DMS153 treated with DMSO at 0.1 percent for 48 hours (cell line): ENCODE measurements at regions not wholly inside any gene's neighbourhood (a gene's known extent, or its start where the extent isn't known, plus 50 kb on each side); places are given as distances from the start of the nearest gene placed in this dataset.
A peak's percentile ranks its signal among the peaks of the same experiment; 100 is the strongest.
"Not testable (repeated sequence)": the region's sequence is repeated elsewhere in the genome, so short reads cannot be mapped to it uniquely, and the experiment has no call there.

Experiments
- DNase-seq: peaks from one replicate; lab custom pipeline; 2025; ENCODE audit not compliant: unreplicated experiment; lab: John Stamatoyannopoulos, UW

- DNase-seq = no peak
Measured at GRCh38 chr6:26232306-26232939, 132.6 kb upstream of the BTN3A2 start.

- peak; percentile 87 for DNase-seq
Measured at GRCh38 chr6:26232940-26233648, 131.9 kb upstream of the BTN3A2 start.

GRCh38 chr6:26233649-26234420 is 131.2 kb upstream of the BTN3A2 start:
- peak; percentile 58 for DNase-seq

- DNase-seq = peak; percentile 72
Measured at GRCh38 chr6:26234421-26235301, 130.3 kb upstream of the BTN3A2 start.

GRCh38 chr6:26235302-26235670 is 129.7 kb upstream of the BTN3A2 start:
- no peak for DNase-seq

DNA sequence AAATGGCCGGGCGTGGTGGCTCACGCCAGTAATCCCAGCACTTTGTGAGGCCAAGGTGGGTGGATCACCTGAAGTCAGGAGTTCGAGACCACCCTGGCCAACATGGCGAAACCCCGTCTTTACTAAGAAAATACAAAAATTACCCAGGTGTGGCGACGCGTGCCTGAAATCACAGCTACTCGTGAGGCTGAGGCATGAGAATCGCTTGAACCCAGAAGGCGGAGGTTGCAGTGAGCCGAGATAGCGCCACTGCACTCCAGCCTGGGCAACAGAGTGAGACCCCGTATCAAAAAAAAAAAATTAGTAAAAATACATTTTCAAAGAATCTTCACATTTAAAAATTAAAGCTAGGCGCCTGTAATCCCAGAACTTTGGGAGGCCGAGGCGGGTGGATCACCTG is 125.6 kb upstream of the BTN3A2 start:
- not testable (repeated sequence) for DNase-seq

DNA sequence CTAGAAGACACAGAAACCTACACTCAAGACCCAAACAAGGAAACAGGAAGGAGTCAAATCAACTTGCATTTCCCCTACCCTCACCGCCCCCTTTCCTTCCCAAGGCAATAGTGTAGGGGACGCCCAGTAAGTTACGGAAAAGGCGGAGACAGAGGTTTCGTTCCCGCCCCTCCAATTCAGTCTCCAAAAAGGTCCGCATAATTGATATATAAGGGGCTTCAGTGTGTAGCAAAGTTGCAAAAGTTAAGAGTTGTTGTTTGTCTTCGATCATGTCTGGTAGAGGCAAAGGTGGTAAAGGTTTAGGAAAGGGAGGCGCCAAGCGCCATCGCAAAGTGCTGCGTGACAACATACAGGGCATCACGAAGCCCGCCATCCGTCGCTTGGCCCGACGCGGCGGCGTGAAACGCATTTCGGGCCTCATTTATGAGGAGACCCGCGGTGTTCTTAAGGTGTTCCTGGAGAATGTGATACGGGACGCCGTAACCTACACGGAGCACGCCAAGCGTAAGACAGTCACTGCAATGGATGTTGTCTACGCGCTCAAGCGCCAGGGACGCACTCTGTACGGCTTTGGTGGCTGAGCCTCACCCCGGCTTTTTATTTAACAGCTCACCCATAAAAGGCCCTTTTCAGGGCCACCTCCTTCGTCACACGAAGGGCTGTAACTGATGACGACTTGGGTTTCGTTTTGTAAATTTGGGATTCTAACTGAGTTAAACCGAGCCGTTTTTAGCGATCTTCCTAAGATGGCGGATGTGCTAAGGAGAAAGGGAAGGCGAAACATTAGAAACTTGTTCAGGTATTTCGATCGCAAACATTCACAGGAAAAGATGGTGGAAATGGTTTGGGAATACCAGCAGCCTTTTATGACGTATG is 124.6 kb upstream of the BTN3A2 start:
- no peak for DNase-seq

- no peak for DNase-seq
Measured at GRCh38 chr6:26241033-26241895, 123.7 kb upstream of the BTN3A2 start.

- DNase-seq = no peak
Measured at GRCh38 chr6:26243132-26243531, 121.9 kb upstream of the BTN3A2 start.

DNA sequence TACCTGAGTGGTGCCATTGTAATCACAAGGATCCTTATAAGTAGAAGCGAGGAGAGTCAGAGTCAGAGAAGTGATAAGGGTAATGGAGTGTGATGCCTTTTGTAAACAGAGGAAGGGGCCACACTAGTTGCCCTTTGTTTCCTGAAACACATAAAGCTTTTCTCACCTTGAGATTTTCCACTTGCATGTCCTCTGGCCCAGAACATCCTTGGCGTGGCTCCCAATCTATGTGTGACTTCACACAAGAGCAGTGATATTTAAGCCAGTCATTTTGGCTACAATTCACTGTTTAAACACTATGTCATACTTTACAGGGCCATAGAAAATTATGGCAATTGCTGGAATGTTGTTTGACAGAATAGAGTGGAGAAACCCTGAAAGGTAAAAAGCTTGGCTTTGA is 121.2 kb upstream of the BTN3A2 start:
- DNase-seq = no peak

- no peak for DNase-seq
Measured at GRCh38 chr6:26246058-26246457, 118.9 kb upstream of the BTN3A2 start.

- DNase-seq = no peak
Measured at GRCh38 chr6:26246553-26246952, 118.4 kb upstream of the BTN3A2 start.

DNA sequence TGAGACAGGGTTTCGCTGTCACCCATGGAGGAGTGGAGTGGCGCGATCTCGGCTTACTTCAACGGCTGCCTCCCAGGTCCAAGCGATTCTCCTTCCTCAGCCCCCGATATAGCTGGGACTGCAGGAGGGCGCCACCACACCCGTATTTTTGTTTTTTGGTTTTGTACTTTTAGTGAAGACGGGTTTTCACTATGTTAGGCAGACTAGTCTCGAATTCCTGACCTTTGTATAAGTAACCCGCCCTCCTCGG is 115.4 kb upstream of the BTN3A2 start:
- DNase-seq = peak; percentile 77

DNA sequence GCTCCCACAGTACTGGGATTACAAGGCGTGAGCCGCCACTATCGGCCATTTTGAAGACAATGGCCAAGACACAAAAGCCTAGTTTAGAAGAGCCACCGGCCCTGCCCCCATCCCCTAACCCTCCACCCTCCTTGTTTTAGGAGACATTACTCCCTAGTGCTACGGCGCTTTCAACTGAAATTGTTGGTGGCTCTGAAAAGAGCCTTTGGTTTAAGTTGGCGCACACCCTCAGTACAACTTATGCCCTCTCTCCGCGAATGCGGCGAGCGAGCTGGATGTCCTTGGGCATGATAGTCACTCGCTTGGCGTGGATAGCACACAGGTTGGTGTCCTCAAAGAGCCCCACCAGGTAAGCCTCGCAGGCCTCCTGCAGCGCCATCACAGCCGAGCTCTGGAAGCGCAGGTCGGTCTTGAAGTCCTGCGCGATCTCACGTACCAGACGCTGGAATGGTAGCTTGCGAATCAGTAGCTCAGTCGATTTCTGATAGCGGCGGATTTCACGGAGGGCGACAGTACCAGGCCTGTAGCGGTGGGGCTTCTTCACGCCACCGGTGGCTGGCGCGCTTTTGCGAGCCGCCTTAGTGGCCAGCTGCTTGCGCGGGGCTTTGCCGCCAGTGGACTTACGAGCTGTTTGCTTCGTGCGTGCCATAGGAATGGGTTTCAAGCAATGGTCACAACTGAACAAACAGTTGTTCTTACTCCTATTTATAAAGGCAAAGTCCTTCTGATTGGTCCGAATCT is 114.9 kb upstream of the BTN3A2 start:
- peak; percentile 58 for DNase-seq

GRCh38 chr6:26250698-26251044 is 114.3 kb upstream of the BTN3A2 start:
- DNase-seq = peak; percentile 89

DNA sequence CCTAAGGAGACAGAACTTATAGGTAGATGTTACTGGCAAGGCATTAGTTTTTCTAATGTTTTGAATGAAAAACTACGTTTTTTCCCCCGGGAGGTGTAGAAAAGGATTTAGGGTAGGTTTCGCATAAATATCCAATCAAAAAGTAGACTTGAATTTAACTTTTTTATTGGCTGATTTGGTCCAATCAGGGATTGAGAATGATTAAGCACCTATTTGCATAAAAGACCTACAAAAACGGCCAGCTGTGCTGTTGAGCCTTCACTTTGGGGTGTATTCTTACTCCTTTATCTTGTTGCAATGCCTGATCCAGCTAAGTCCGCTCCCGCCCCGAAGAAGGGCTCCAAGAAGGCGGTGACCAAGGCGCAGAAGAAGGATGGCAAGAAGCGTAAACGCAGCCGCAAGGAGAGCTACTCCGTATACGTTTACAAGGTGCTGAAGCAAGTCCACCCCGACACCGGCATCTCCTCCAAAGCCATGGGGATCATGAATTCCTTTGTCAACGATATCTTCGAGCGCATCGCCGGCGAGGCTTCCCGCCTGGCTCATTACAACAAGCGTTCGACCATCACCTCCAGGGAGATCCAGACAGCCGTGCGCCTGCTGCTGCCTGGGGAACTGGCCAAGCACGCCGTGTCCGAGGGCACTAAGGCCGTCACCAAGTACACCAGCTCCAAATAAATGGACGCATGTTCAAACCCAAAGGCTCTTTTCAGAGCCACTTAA is 113.5 kb upstream of the BTN3A2 start:
- DNase-seq = peak; percentile 85

GRCh38 chr6:26252077-26252472 is 112.9 kb upstream of the BTN3A2 start:
- no peak for DNase-seq

GRCh38 chr6:26254724-26255123 is 110.3 kb upstream of the BTN3A2 start:
- DNase-seq = no peak
